ENCODE measurements at regions not wholly inside any gene's neighbourhood (a gene's known extent, or its start where the extent isn't known, plus 50 kb on each side); places are given as distances from the start of the nearest gene placed in this dataset.

GRCh38 chr17:22221344-22221743 lies 529.0 kb downstream of the KCNJ18 start:
- TF ChIP-seq POLR2A (IDR thresholded peaks at IDR 0.05; ENCODE audit: low read length) (no peak), GATA1 (IDR thresholded peaks at IDR 0.05; ENCODE audit: low read depth, low read length) (no peak)
